K562 (cell line): ENCODE measurements at regions not wholly inside any gene's neighbourhood (a gene's known extent, or its start where the extent isn't known, plus 50 kb on each side); places are given as distances from the start of the nearest gene placed in this dataset.

Experiments used
- ATAC-seq: fragments of 200-7000 bp; cut with Tn5 transposase; 3 replicates; pipeline ENCODE4 v1.9.1; 2020; ENCODE audit warnings: moderate library complexity
- BruUV-seq: library from RNA; stranded (reverse); fragments of 400-500 nt; replicated peaks from 2 replicates; lab custom pipeline; 2021; lab: Mats Ljungman, UMichigan
- CTCF ChIA-PET: fragments of 300-600 bp; formaldehyde crosslinking; extraction: SDS; loops from one replicate; lab custom pipeline; 2021; ENCODE audit warnings: low intra/inter-chr PET ratio; lab: Yijun Ruan, JAX
- POLR2A ChIA-PET: fragments of 300-600, 350-650 bp; sonication (Branson Sonifier 250); formaldehyde crosslinking; extraction: SDS; loops from one replicate; lab custom pipeline; 2021; ENCODE audit warnings: antibody characterized with exemption, inconsistent platforms; lab: Yijun Ruan, JAX
- DNase-seq, 4 experiments: peaks; one replicate each; pipeline versions ENCODE4 v3.0.0 to v3.0.0-alpha.2; 2011 to 2018; ENCODE audit warnings: low spot score in 3 of 4, mixed read lengths in 3 of 4; ENCODE audit errors: extremely low read depth in 1 of 4
- FAIRE-seq: peaks from 2 replicates; lab custom pipeline; 2011; peaks lifted over from hg19 to GRCh38; lab: Jason Lieb, UNC
- H2AFZ ChIP-seq: 2 replicates; pipeline ENCODE4 v1.6.0; 2011; ENCODE audit warnings: low read depth, low read length, control low read depth, inconsistent platforms
- H3K27ac ChIP-seq: fragments of 200-600 bp; 3 replicates; pipeline ENCODE4 v1.8.0; 2011; ENCODE audit warnings: low read depth, mild to moderate bottlenecking, control low read depth, inconsistent platforms, low read length, moderate library complexity, mixed read lengths; ENCODE audit errors: extremely low read depth
- H3K27me3 ChIP-seq, 2 experiments: fragments of 300-600 bp in 1 of 2; 2 replicates in 1 of 2; 3 replicates in 1 of 2; pipeline versions ENCODE4 v1.6.0 to v1.8.0; 2011; ENCODE audit warnings: inconsistent platforms in 2 of 2, low read length in 2 of 2, mild to moderate bottlenecking in 1 of 2, mixed read lengths in 1 of 2, moderate library complexity in 1 of 2; ENCODE audit not compliant: control insufficient read depth in 2 of 2, insufficient read depth in 2 of 2
- H3K36me3 ChIP-seq: fragments of 300-600 bp; 3 replicates; pipeline ENCODE4 v1.8.0; 2011; ENCODE audit warnings: mild to moderate bottlenecking, low read length, inconsistent platforms; ENCODE audit not compliant: control insufficient read depth, insufficient read depth
- H3K4me1 ChIP-seq, 2 experiments: fragments of 200-600 bp in 1 of 2; replicated peaks in 1 of 2; 2 replicates in 1 of 2; 3 replicates in 1 of 2; pipeline versions ENCODE4 v1.5.1 to v1.8.0; 2011; ENCODE audit warnings: inconsistent platforms in 2 of 2, low read length in 2 of 2, mild to moderate bottlenecking in 1 of 2, mixed read lengths in 1 of 2, moderate library complexity in 1 of 2; ENCODE audit not compliant: control insufficient read depth in 2 of 2, insufficient read depth in 2 of 2
- H3K4me2 ChIP-seq: 2 replicates; pipeline ENCODE4 v1.6.1; 2011; ENCODE audit warnings: low read length, control low read depth, inconsistent platforms, mixed read lengths; ENCODE audit not compliant: insufficient read depth
- H3K4me3 ChIP-seq: fragments of 200-600 bp; sonication (generic), shearing (Covaris generic); 2 replicates; pipeline ENCODE4 v1.5.1; 2016; ENCODE audit warnings: control low read depth, inconsistent platforms
- H3K79me2 ChIP-seq: fragments of 200-600 bp; 3 replicates; pipeline ENCODE4 v1.8.0; 2011; ENCODE audit warnings: low read length, inconsistent platforms; ENCODE audit not compliant: control insufficient read depth, insufficient read depth
- H3K9ac ChIP-seq, 2 experiments: 2 replicates each; pipeline versions ENCODE4 v1.6.0 to v1.6.1; 2011; ENCODE audit warnings: low read depth in 2 of 2, low read length in 2 of 2, control low read depth in 1 of 2, inconsistent platforms in 1 of 2, mild to moderate bottlenecking in 1 of 2, mixed read lengths in 1 of 2; ENCODE audit not compliant: insufficient read depth in 1 of 2
- H3K9me1 ChIP-seq: one replicate; pipeline ENCODE4 v1.6.0; 2011; ENCODE audit warnings: inconsistent platforms, mild to moderate bottlenecking, low read length, moderate library complexity; ENCODE audit not compliant: control insufficient read depth, insufficient read depth
- H3K9me3 ChIP-seq: replicated peaks from 2 replicates; pipeline ENCODE4 v1.5.1; 2011; ENCODE audit warnings: low read depth, low read length, inconsistent platforms; ENCODE audit not compliant: control insufficient read depth, insufficient read depth
- H4K20me1 ChIP-seq: replicated peaks from 2 replicates; pipeline ENCODE4 v1.6.1; 2011; ENCODE audit warnings: low read length, inconsistent platforms, mixed read lengths; ENCODE audit not compliant: control insufficient read depth, insufficient read depth
- ATF7 ChIP-seq: fragments of 450-650 bp; IDR thresholded peaks from 2 replicates; pipeline ENCODE4 v1.7.1; 2014; ENCODE audit warnings: mild to moderate bottlenecking, moderate library complexity
- CREBBP ChIP-seq: IDR thresholded peaks from one replicate; pipeline ENCODE4 v1.6.1; 2012; ENCODE audit warnings: low read depth, mild to moderate bottlenecking, control low read depth, inconsistent platforms, low read length
- ETV6 ChIP-seq, 3 experiments: fragments of 150-350 bp in 1 of 3; sonication (generic) in 1 of 3; formaldehyde crosslinking in 1 of 3; IDR thresholded peaks; 2 replicates each; pipeline versions ENCODE4 v1.6.1 to v1.8.0; 2014 to 2022; ENCODE audit warnings: borderline replicate concordance in 2 of 3, low read depth in 2 of 3, antibody characterized with exemption in 1 of 3, low read length in 1 of 3, mild to moderate bottlenecking in 1 of 3, missing genetic modification reagents in 1 of 3
- FOXJ3 ChIP-seq: sonication (generic); formaldehyde crosslinking; IDR thresholded peaks from 2 replicates; pipeline ENCODE4 v1.4.0; 2020; ENCODE audit warnings: mild to moderate bottlenecking, missing genetic modification reagents
- MAZ ChIP-seq, 2 experiments: fragments of 450-650 bp in 1 of 2; sonication (generic) in 1 of 2; formaldehyde crosslinking; IDR thresholded peaks in 1 of 2; conservative IDR thresholded peaks in 1 of 2; 2 replicates each; pipeline versions ENCODE4 v1.4.0 to v1.5.0; 2020; ENCODE audit warnings: mild to moderate bottlenecking in 1 of 2, missing genetic modification reagents in 1 of 2
- MLX ChIP-seq, 2 experiments: fragments of 450-650 bp in 1 of 2; sonication (generic) in 1 of 2; formaldehyde crosslinking; conservative IDR thresholded peaks; 2 replicates each; pipeline versions ENCODE4 v1.4.0 to v1.8.1; 2020 to 2022; ENCODE audit warnings: mild to moderate bottlenecking in 1 of 2, missing genetic modification reagents in 1 of 2
- NEUROD1 ChIP-seq: fragments of 150-350 bp; IDR thresholded peaks from 2 replicates; pipeline ENCODE4 v1.6.1; 2014; ENCODE audit warnings: borderline replicate concordance, low read length, low read depth; ENCODE audit not compliant: partially characterized antibody
- PHB2 ChIP-seq: fragments of 450-650 bp; IDR thresholded peaks from 2 replicates; pipeline ENCODE4 v1.6.1; 2017; ENCODE audit warnings: low read depth
- RFX1 ChIP-seq: fragments of 450-650 bp; IDR thresholded peaks from 2 replicates; pipeline ENCODE4 v1.6.1; 2016; ENCODE audit warnings: mild to moderate bottlenecking, moderate library complexity
- SMAD2 ChIP-seq: fragments of 150-350 bp; IDR thresholded peaks from 2 replicates; pipeline ENCODE4 v1.6.1; 2014; ENCODE audit warnings: low read depth, mild to moderate bottlenecking, low read length
- ZNF76 ChIP-seq: fragments of 250-450 bp; sonication (Bioruptor Pico); IDR thresholded peaks from 2 replicates; pipeline ENCODE4 v1.4.0; 2020; ENCODE audit warnings: mild to moderate bottlenecking, moderate library complexity, borderline replicate concordance
- WGBS: fragments of 100-300 bp; shearing (Covaris generic); methylation state at CpG from one replicate; pipeline ENCODE4 v1.1.6; 2016; ENCODE audit warnings: low coverage, mixed read lengths; ENCODE audit not compliant: insufficient coverage; ENCODE audit errors: missing lambda C conversion rate; 5-methylcytosine and 5-hydroxymethylcytosine counted together
- in situ Hi-C: fragments of 300-500 bp; cut with MboI; formaldehyde crosslinking; loops from 4 replicates; pipeline ENCODE4 v1.15.0; 2018; ENCODE audit warnings: inconsistent platforms, mixed read lengths
- intact Hi-C: fragments of 100-400 bp; cut with micrococcal nuclease; formaldehyde crosslinking; loops from 2 replicates; pipeline ENCODE4 v1.14.2; 2022

GRCh38 chr9:116062206-116062550 is 91.4 kb upstream of the PAPPA start:
- in situ Hi-C loops = no loop called here
- no peaks in the 10 kb centered on the region for H3K27me3 ChIP-seq
- no peaks in the 10 kb centered on the region for H3K4me1 ChIP-seq
- no peak for FAIRE-seq
- ChIA-PET CTCF (no interaction called here), POLR2A (no interaction called here)
- H3K4me3 ChIP-seq = no peak overlapping the region
- WGBS = 7% methylated on average over 2 of the region's 2 CpGs
- no peak overlapping the region for H3K4me2 ChIP-seq
- intact Hi-C loops = no loop called here
- H3K9ac ChIP-seq = no peak overlapping the region
- no peaks in the 10 kb centered on the region for H3K36me3 ChIP-seq
- H3K79me2 ChIP-seq = no peaks in the 10 kb centered on the region
- H3K9me1 ChIP-seq = no peaks in the 10 kb centered on the region
- ATAC-seq = no peak
- no peaks in the 10 kb centered on the region for H3K9me3 ChIP-seq
- H4K20me1 ChIP-seq = no peaks in the 10 kb centered on the region
- no peak overlapping the region for H3K27ac ChIP-seq
- no peak overlapping the region for H2AFZ ChIP-seq
- TF ChIP-seq ATF7 (no peak), MLX (CRISPR knock-in tag; conservative IDR thresholded peaks at IDR 0.05) (no peak), ZNF76 (no peak)
- no TSS peak for BruUV-seq
- no peak for DNase-seq

GRCh38 chr9:116064970-116065369 is 88.6 kb upstream of the PAPPA start:
- ATAC-seq (no peak), DNase-seq (no peak), FAIRE-seq (no peak)
- no peak for TF ChIP-seq PHB2
- TF ChIP-seq ETV6 (IDR thresholded peaks at IDR 0.05; ENCODE audit: borderline replicate concordance in 1 of 2, low read depth in 2 of 2, low read length in 1 of 2) = no peak
- no peak for TF ChIP-seq ETV6 (CRISPR knock-in tag; IDR thresholded peaks at IDR 0.05; ENCODE audit: borderline replicate concordance)
- no peak for TF ChIP-seq MAZ (CRISPR knock-in tag; conservative IDR thresholded peaks at IDR 0.05 in 1 of 2, IDR thresholded peaks at IDR 0.05 in 1 of 2)
- no peak for TF ChIP-seq CREBBP
- no peak for TF ChIP-seq FOXJ3 (CRISPR knock-in tag)
- TF ChIP-seq RFX1 = no peak
- TF ChIP-seq SMAD2 = no peak
- TF ChIP-seq NEUROD1 = no peak
- Histone ChIP-seq H3K9me3 (no peaks in the 10 kb centered on the region), H3K4me2 (no peak overlapping the region), H3K9ac (no peak overlapping the region), H3K79me2 (no peaks in the 10 kb centered on the region), H3K4me3 (no peak overlapping the region), H3K36me3 (no peaks in the 10 kb centered on the region), H3K9me1 (no peaks in the 10 kb centered on the region), H3K27ac (no peak overlapping the region), H2AFZ (no peak overlapping the region), H4K20me1 (no peaks in the 10 kb centered on the region), H3K27me3 (no peaks in the 10 kb centered on the region), H3K4me1 (no peaks in the 10 kb centered on the region)
- no TSS peak for BruUV-seq
- WGBS = 0% methylated on average over 3 of the region's 3 CpGs
- intact Hi-C loops (no loop called here), in situ Hi-C loops (no loop called here)
- CTCF ChIA-PET = no interaction called here
- POLR2A ChIA-PET = interaction anchor here (0.6 kb wide), 1 partner anchor 1308 kb away, joined by 4 read pairs; no protein-coding TSS in a partner anchor
